ENCODE measurements at regions not wholly inside any gene's neighbourhood (a gene's known extent, or its start where the extent isn't known, plus 50 kb on each side); places are given as distances from the start of the nearest gene placed in this dataset.
"Not testable (repeated sequence)": the region's sequence is repeated elsewhere in the genome, so short reads cannot be mapped to it uniquely, and the experiment has no call there.

GRCh38 chr12:89225808-89226411, 126.4 kb downstream of the DUSP6 start:
- peak overlapping the region; percentile 15 for H3K27ac ChIP-seq

DNA sequence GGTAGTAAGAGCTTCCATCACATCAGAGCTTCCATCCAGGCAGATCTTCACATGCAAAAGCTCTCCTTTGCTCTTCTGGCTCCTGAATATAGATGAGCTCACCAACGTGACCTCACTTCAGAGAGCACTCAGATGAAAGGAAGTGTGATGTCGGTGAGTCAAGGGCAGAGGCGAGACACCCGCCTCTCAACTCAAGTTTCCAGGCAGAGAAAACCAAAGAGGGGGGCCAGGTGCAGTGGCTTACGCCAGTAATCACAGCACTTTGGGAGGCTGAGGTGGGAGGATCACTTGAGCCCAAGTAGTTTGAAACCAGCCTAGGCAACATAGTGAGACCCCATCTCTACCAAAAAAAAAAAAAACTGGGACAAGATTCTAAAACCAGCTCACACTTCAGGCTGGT, 126.9 kb downstream of the DUSP6 start:
- Histone ChIP-seq H3K36me3 (ENCODE audit: control insufficient read depth, insufficient read depth, low read length) (no peaks in the 10 kb centered on the region), H3K79me2 (no peaks in the 10 kb centered on the region), H3K9ac (no peak overlapping the region), H3K4me3 (ENCODE audit: low read depth, low read length) (no peak overlapping the region), H3K4me1 (peaks cover 21% of the 10 kb centered on the region), H2AFZ (peak overlapping the region; percentile 63), H3K27ac (peak overlapping the region; percentile 22), H3K27me3 (ENCODE audit: control insufficient read depth, insufficient read depth, low read length) (no peaks in the 10 kb centered on the region), H3K4me2 (ENCODE audit: low read length) (peak overlapping the region; percentile 25), H3K9me3 (ENCODE audit: control insufficient read depth, low read length) (no peaks in the 10 kb centered on the region)
- TF ChIP-seq, protein P1, sequence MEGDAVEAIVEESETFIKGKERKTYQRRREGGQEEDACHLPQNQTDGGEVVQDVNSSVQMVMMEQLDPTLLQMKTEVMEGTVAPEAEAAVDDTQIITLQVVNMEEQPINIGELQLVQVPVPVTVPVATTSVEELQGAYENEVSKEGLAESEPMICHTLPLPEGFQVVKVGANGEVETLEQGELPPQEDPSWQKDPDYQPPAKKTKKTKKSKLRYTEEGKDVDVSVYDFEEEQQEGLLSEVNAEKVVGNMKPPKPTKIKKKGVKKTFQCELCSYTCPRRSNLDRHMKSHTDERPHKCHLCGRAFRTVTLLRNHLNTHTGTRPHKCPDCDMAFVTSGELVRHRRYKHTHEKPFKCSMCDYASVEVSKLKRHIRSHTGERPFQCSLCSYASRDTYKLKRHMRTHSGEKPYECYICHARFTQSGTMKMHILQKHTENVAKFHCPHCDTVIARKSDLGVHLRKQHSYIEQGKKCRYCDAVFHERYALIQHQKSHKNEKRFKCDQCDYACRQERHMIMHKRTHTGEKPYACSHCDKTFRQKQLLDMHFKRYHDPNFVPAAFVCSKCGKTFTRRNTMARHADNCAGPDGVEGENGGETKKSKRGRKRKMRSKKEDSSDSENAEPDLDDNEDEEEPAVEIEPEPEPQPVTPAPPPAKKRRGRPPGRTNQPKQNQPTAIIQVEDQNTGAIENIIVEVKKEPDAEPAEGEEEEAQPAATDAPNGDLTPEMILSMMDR (IDR thresholded peaks at IDR 0.05): no peak

More at GRCh38 chr12:89225808-89226411, 126.4 kb downstream of the DUSP6 start:
- H3K4me3 ChIP-seq (ENCODE audit: low read depth, low read length): no peak overlapping the region
- no peaks in the 10 kb centered on the region for H3K9me3 ChIP-seq (ENCODE audit: control insufficient read depth, low read length)
- H3K36me3 ChIP-seq (ENCODE audit: control insufficient read depth, insufficient read depth, low read length): no peaks in the 10 kb centered on the region
- no peaks in the 10 kb centered on the region for H3K27me3 ChIP-seq (ENCODE audit: control insufficient read depth, insufficient read depth, low read length)
- no peaks in the 10 kb centered on the region for H3K79me2 ChIP-seq
- no peak overlapping the region for H3K9ac ChIP-seq
- TF ChIP-seq, protein P1 (IDR thresholded peaks at IDR 0.05): no peak
- peaks cover 21% of the 10 kb centered on the region for H3K4me1 ChIP-seq
- peak overlapping the region; percentile 25 for H3K4me2 ChIP-seq (ENCODE audit: low read length)
- H2AFZ ChIP-seq: peak overlapping the region; percentile 44

GRCh38 chr12:89222580-89222979, 129.7 kb downstream of the DUSP6 start:
- Histone ChIP-seq H3K4me1 (peaks cover 14% of the 10 kb centered on the region), H2AFZ (peak overlapping the region; percentile 47)
- H3K9ac ChIP-seq; H3K4me3 ChIP-seq (ENCODE audit: low read depth, low read length); H3K27ac ChIP-seq; H3K36me3 ChIP-seq (ENCODE audit: control insufficient read depth, insufficient read depth, low read length); H3K79me2 ChIP-seq; H3K27me3 ChIP-seq (ENCODE audit: control insufficient read depth, insufficient read depth, low read length); H3K9me3 ChIP-seq (ENCODE audit: control insufficient read depth, low read length); H3K4me2 ChIP-seq (ENCODE audit: low read length): not testable (repeated sequence)

- Histone ChIP-seq H3K27me3 (ENCODE audit: control insufficient read depth, insufficient read depth, low read length) (no peaks in the 10 kb centered on the region), H3K4me1 (peaks cover 9% of the 10 kb centered on the region), H3K79me2 (no peaks in the 10 kb centered on the region), H3K4me3 (ENCODE audit: low read depth, low read length) (no peak overlapping the region), H3K27ac (no peak overlapping the region), H2AFZ (peak overlapping the region; percentile 24), H3K36me3 (ENCODE audit: control insufficient read depth, insufficient read depth, low read length) (no peaks in the 10 kb centered on the region), H3K9ac (no peak overlapping the region), H3K4me2 (ENCODE audit: low read length) (no peak overlapping the region), H3K9me3 (ENCODE audit: control insufficient read depth, low read length) (no peaks in the 10 kb centered on the region)
- TF ChIP-seq, protein P1 (IDR thresholded peaks at IDR 0.05): no peak
Measured at GRCh38 chr12:89217472-89217871, 134.8 kb downstream of the DUSP6 start.

GRCh38 chr12:89216211-89216952, 135.9 kb downstream of the DUSP6 start:
- Histone ChIP-seq H3K9ac (no peak overlapping the region), H3K4me3 (ENCODE audit: low read depth, low read length) (no peak overlapping the region), H3K4me1 (peaks cover 16% of the 10 kb centered on the region), H3K4me2 (ENCODE audit: low read length) (no peak overlapping the region), H3K27ac (no peak overlapping the region), H3K36me3 (ENCODE audit: control insufficient read depth, insufficient read depth, low read length) (no peaks in the 10 kb centered on the region), H3K79me2 (no peaks in the 10 kb centered on the region), H3K27me3 (ENCODE audit: control insufficient read depth, insufficient read depth, low read length) (no peaks in the 10 kb centered on the region), H2AFZ (no peak overlapping the region), H3K9me3 (ENCODE audit: control insufficient read depth, low read length) (no peaks in the 10 kb centered on the region)
- TF ChIP-seq, protein P1 (IDR thresholded peaks at IDR 0.05): no peak
